AG09309 (cell line): ENCODE measurements at regions not wholly inside any gene's neighbourhood (a gene's known extent, or its start where the extent isn't known, plus 50 kb on each side); places are given as distances from the start of the nearest gene placed in this dataset.

Source experiments
- DNase-seq: peaks from one replicate; pipeline ENCODE4 v3.0.0-alpha.2; 2010; ENCODE audit warnings: low read depth
- H3K4me3 ChIP-seq: 2 replicates; pipeline ENCODE4 v1.5.1; 2011; ENCODE audit warnings: mild to moderate bottlenecking, low read depth, low read length, moderate library complexity; ENCODE audit not compliant: control insufficient read depth
- CTCF ChIP-seq: IDR thresholded peaks from 2 replicates; pipeline ENCODE4 v1.5.1; 2011; ENCODE audit warnings: mild to moderate bottlenecking, low read depth, low read length, inconsistent platforms; ENCODE audit not compliant: insufficient read depth, control insufficient read depth; ENCODE audit errors: missing control alignments

- no peak overlapping the region for H3K4me3 ChIP-seq
- DNase-seq = no peak
- no peak for TF ChIP-seq CTCF
Observed at GRCh38 chr9:107064378-107064777, 201.4 kb downstream of the ZNF462 start.

GRCh38 chr9:107065549-107065948 lies 202.6 kb downstream of the ZNF462 start:
- H3K4me3 ChIP-seq = no peak overlapping the region
- no peak for DNase-seq
- no peak for TF ChIP-seq CTCF

GRCh38 chr9:107067739-107068416 lies 204.9 kb downstream of the ZNF462 start:
- no peak for TF ChIP-seq CTCF
- no peak overlapping the region for H3K4me3 ChIP-seq
- no peak for DNase-seq

- no peak for DNase-seq
- TF ChIP-seq CTCF = no peak
- H3K4me3 ChIP-seq = no peak overlapping the region
Observed at GRCh38 chr9:107068581-107068980, 205.6 kb downstream of the ZNF462 start.

GRCh38 chr9:107070586-107070985 lies 207.6 kb downstream of the ZNF462 start:
- DNase-seq = no peak
- H3K4me3 ChIP-seq = no peak overlapping the region
- TF ChIP-seq CTCF = no peak

GRCh38 chr9:107078061-107078460 lies 205.0 kb upstream of the RAD23B start:
- H3K4me3 ChIP-seq = no peak overlapping the region
- no peak for TF ChIP-seq CTCF
- no peak for DNase-seq
